ENCODE measurements at regions not wholly inside any gene's neighbourhood (a gene's known extent, or its start where the extent isn't known, plus 50 kb on each side); places are given as distances from the start of the nearest gene placed in this dataset.

- peaks cover 5% of the 10 kb centered on the region for H3K4me1 ChIP-seq (ENCODE audit: low read depth)
- ATAC-seq (peak; percentile 80), DNase-seq (peak in 1 of 3 donors; percentile 31)
- no peak for TF ChIP-seq CTCF (IDR thresholded peaks at IDR 0.05)
- intact Hi-C loops (cut with DNase I, micrococcal nuclease), result no loop called here
- no peak overlapping the region for H3K4me3 ChIP-seq
- no peaks in the 10 kb centered on the region for H3K9me3 ChIP-seq
- H3K36me3 ChIP-seq (ENCODE audit: low read depth), result no peaks in the 10 kb centered on the region
Observed at GRCh38 chr7:54877683-54878082, 118.7 kb upstream of the SEC61G start.

- no peaks in the 10 kb centered on the region for H3K9me3 ChIP-seq
- no peaks in the 10 kb centered on the region for H3K36me3 ChIP-seq (ENCODE audit: low read depth)
- TF ChIP-seq CTCF (IDR thresholded peaks at IDR 0.05), result no peak
- H3K4me3 ChIP-seq, result no peak overlapping the region
- ATAC-seq, result no peak
- peaks cover 5% of the 10 kb centered on the region for H3K4me1 ChIP-seq (ENCODE audit: low read depth)
- intact Hi-C loops (cut with DNase I, micrococcal nuclease), result no loop called here
- no peak for DNase-seq
Observed at GRCh38 chr7:54878339-54878738, 119.3 kb upstream of the SEC61G start.

GRCh38 chr7:54879776-54880175 is 120.8 kb upstream of the SEC61G start:
- Histone ChIP-seq H3K9me3 (no peaks in the 10 kb centered on the region), H3K4me1 (ENCODE audit: low read depth) (peaks cover 5% of the 10 kb centered on the region), H3K4me3 (no peak overlapping the region), H3K36me3 (ENCODE audit: low read depth) (no peaks in the 10 kb centered on the region)
- DNase-seq, result peak in 1 of 3 donors; percentile 30
- ATAC-seq, result peak; percentile 81
- intact Hi-C loops (cut with DNase I, micrococcal nuclease), result no loop called here
- no peak for TF ChIP-seq CTCF (IDR thresholded peaks at IDR 0.05)

GRCh38 chr7:54880326-54880989 is 121.4 kb upstream of the SEC61G start:
- Histone ChIP-seq H3K4me3 (no peak overlapping the region), H3K36me3 (ENCODE audit: low read depth) (no peaks in the 10 kb centered on the region), H3K4me1 (ENCODE audit: low read depth) (peaks cover 5% of the 10 kb centered on the region), H3K9me3 (no peaks in the 10 kb centered on the region)
- no peak for TF ChIP-seq CTCF (IDR thresholded peaks at IDR 0.05)
- DNase-seq (peak; percentile 61 to 94 (median 87)), ATAC-seq (peak; percentile 53)
- intact Hi-C loops (cut with DNase I, micrococcal nuclease), result no loop called here

GRCh38 chr7:54881816-54882520 is 123.0 kb upstream of the SEC61G start:
- no peaks in the 10 kb centered on the region for H3K9me3 ChIP-seq
- TF ChIP-seq CTCF (IDR thresholded peaks at IDR 0.05), result no peak
- no peak overlapping the region for H3K4me3 ChIP-seq
- intact Hi-C loops (cut with DNase I, micrococcal nuclease), result no loop called here
- no peak for ATAC-seq
- peaks cover 5% of the 10 kb centered on the region for H3K4me1 ChIP-seq (ENCODE audit: low read depth)
- no peaks in the 10 kb centered on the region for H3K36me3 ChIP-seq (ENCODE audit: low read depth)
- DNase-seq, result no peak
